HL-60 (cell line): ENCODE measurements at regions not wholly inside any gene's neighbourhood (a gene's known extent, or its start where the extent isn't known, plus 50 kb on each side); places are given as distances from the start of the nearest gene placed in this dataset.

Experiments
- GABPA ChIP-seq: IDR thresholded peaks from 2 replicates; pipeline ENCODE4 v1.6.1; 2012; ENCODE audit warnings: low read depth
- POLR2AphosphoS5 ChIP-seq: IDR thresholded peaks from 2 replicates; pipeline ENCODE4 v1.6.1; 2012; ENCODE audit warnings: low read depth
- SPI1 ChIP-seq: IDR thresholded peaks from 2 replicates; pipeline ENCODE4 v1.6.1; 2012; ENCODE audit warnings: low read depth, mild to moderate bottlenecking, borderline replicate concordance
- TF ChIP-seq, protein P1 (sequence below): IDR thresholded peaks from one replicate; pipeline ENCODE4 v1.5.1; 2011; ENCODE audit warnings: low read length, control low read depth, inconsistent platforms; ENCODE audit not compliant: insufficient read depth
- TF ChIP-seq, protein P2 (sequence below): IDR thresholded peaks from 2 replicates; pipeline ENCODE4 v1.6.1; 2012; ENCODE audit warnings: low read depth; ENCODE audit not compliant: insufficient replicate concordance

- TF ChIP-seq, protein P1, sequence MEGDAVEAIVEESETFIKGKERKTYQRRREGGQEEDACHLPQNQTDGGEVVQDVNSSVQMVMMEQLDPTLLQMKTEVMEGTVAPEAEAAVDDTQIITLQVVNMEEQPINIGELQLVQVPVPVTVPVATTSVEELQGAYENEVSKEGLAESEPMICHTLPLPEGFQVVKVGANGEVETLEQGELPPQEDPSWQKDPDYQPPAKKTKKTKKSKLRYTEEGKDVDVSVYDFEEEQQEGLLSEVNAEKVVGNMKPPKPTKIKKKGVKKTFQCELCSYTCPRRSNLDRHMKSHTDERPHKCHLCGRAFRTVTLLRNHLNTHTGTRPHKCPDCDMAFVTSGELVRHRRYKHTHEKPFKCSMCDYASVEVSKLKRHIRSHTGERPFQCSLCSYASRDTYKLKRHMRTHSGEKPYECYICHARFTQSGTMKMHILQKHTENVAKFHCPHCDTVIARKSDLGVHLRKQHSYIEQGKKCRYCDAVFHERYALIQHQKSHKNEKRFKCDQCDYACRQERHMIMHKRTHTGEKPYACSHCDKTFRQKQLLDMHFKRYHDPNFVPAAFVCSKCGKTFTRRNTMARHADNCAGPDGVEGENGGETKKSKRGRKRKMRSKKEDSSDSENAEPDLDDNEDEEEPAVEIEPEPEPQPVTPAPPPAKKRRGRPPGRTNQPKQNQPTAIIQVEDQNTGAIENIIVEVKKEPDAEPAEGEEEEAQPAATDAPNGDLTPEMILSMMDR: no peak
- no peak for TF ChIP-seq POLR2AphosphoS5
- TF ChIP-seq SPI1: no peak
- TF ChIP-seq GABPA: no peak
- TF ChIP-seq, protein P2, sequence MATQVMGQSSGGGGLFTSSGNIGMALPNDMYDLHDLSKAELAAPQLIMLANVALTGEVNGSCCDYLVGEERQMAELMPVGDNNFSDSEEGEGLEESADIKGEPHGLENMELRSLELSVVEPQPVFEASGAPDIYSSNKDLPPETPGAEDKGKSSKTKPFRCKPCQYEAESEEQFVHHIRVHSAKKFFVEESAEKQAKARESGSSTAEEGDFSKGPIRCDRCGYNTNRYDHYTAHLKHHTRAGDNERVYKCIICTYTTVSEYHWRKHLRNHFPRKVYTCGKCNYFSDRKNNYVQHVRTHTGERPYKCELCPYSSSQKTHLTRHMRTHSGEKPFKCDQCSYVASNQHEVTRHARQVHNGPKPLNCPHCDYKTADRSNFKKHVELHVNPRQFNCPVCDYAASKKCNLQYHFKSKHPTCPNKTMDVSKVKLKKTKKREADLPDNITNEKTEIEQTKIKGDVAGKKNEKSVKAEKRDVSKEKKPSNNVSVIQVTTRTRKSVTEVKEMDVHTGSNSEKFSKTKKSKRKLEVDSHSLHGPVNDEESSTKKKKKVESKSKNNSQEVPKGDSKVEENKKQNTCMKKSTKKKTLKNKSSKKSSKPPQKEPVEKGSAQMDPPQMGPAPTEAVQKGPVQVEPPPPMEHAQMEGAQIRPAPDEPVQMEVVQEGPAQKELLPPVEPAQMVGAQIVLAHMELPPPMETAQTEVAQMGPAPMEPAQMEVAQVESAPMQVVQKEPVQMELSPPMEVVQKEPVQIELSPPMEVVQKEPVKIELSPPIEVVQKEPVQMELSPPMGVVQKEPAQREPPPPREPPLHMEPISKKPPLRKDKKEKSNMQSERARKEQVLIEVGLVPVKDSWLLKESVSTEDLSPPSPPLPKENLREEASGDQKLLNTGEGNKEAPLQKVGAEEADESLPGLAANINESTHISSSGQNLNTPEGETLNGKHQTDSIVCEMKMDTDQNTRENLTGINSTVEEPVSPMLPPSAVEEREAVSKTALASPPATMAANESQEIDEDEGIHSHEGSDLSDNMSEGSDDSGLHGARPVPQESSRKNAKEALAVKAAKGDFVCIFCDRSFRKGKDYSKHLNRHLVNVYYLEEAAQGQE: no peak
Observed at GRCh38 chr4:34893382-34893781, 1350.9 kb downstream of the ARAP2 start.
